Stimulated activated CD8-positive, alpha-beta memory T cell treated with anti-CD3 and anti-CD28 coated beads, Interleukin-4, amount 100 ng/mL, for 4 hours (primary cell): ENCODE measurements at regions not wholly inside any gene's neighbourhood (a gene's known extent, or its start where the extent isn't known, plus 50 kb on each side); places are given as distances from the start of the nearest gene placed in this dataset.
"Not testable (repeated sequence)": the region's sequence is repeated elsewhere in the genome, so short reads cannot be mapped to it uniquely, and the experiment has no call there.

Experiments used
- DNase-seq, 2 donors: peaks; one replicate each; pipeline ENCODE4 v3.0.0-alpha.2; 2020; ENCODE audit warnings: low read depth in 2 of 2, low spot score in 1 of 2

- not testable (repeated sequence) for DNase-seq
Measured at GRCh38 chr9:67708109-67708508, 150.6 kb upstream of the ANKRD20A1 start.

GRCh38 chr9:67711429-67711828 is 147.3 kb upstream of the ANKRD20A1 start:
- DNase-seq, result not testable (repeated sequence)

- DNase-seq, result not testable (repeated sequence)
Measured at GRCh38 chr9:67711931-67712330, 146.8 kb upstream of the ANKRD20A1 start.

DNA sequence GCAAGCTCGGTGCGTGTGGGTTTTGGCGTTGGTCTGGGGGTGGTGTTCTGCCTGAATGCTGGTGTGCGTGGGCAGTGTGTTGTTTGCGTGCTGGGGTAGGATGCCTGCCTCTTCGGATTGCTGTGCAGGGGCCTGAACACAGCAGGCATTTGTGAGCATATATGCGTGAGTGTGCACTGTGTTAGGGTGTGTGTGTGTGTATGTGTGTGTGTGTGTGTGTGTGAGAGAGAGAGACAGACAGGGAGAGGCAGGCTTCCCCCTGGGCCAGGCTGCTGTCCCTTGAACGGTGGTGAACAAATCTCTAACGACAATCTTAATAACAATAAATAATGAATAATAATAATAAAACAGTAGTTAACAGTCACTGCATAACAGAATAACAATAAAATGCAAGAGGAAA is 145.8 kb upstream of the ANKRD20A1 start:
- DNase-seq, result not testable (repeated sequence)

GRCh38 chr9:67717830-67718388 is 140.8 kb upstream of the ANKRD20A1 start:
- DNase-seq, result peak in 1 of 2 donors; percentile 20

DNA sequence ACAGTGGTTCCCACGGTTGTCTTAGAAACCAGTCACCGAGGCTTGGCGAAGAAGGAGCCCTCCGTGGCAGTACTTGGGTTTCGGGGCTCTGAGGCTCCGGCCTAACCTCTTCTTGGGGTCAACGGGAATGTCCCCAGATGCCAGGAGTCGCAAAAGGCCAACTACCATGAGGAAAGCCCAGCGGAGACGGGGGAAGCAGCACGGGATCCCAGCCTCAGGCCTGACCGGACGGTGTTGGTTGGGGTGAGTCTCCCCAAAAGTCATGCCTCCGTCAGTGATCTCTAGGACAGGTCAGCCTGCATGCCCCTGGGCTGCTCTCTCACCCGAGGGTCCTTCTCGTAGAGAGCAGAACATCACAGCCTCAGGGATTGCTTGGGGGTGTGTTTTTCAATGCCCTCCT is 138.2 kb upstream of the ANKRD20A1 start:
- not testable (repeated sequence) for DNase-seq

GRCh38 chr9:67722460-67723090 is 136.2 kb upstream of the ANKRD20A1 start:
- not testable (repeated sequence) for DNase-seq

DNA sequence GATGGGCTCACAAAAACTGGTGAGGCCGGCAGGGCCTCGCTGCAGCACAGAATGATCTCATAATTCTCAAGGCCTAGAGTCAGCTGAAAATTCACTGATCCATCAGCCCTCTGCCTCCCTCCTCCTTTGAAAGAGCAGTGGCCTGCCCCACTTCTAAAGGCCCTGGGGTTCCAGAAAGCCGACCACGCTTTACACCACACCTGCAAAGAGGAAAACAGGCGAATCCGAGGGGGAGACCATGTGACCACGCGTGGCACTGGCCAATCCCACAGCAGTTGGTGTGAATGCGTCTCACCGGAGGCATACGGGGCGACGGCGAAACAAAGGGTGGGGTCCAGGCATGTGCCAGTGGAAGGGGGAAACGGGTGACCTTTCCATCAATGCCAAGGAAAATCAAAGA is 135.5 kb upstream of the ANKRD20A1 start:
- not testable (repeated sequence) for DNase-seq

GRCh38 chr9:67724885-67725284 is 133.8 kb upstream of the ANKRD20A1 start:
- DNase-seq, result not testable (repeated sequence)

DNA sequence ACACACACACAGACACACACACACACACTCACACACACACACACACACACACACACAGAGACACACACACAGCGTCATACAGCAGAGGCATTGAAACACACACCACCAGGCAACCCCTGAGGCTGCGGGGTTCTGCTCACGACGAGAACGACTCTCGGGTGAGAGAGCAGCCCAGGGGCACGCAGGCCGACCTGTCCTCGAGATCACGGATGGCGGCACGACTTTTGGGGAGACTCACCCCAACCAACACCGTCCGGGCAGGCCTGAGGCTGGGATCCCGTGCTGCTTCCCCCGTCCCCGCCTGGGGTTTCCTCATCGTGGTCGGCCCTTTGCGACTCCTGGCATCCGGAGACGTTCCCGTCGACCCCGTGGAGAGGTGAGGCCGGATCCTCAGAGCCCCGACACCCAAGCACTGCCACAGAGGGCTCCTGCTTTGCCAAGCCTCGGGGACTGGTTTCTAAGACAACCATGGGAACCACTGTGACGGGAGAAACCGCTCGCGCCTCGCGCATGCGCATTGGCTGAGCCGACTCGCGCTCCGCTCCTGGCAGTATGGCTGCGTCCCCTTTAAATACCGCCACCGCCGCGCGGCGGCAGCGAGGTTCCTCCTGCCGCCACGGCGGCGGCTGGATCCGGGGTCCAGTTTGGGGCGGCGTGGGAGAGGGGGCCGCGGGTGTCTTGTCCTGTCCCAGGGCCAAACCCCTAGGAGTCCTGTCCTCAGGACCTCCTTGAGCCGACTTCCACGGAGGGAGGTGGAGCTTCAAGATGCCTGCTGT is 132.3 kb upstream of the ANKRD20A1 start:
- DNase-seq, result not testable (repeated sequence)

- DNase-seq, result not testable (repeated sequence)
Measured at GRCh38 chr9:67763133-67763532, 95.6 kb upstream of the ANKRD20A1 start.

GRCh38 chr9:67771807-67772206 is 86.9 kb upstream of the ANKRD20A1 start:
- not testable (repeated sequence) for DNase-seq

DNA sequence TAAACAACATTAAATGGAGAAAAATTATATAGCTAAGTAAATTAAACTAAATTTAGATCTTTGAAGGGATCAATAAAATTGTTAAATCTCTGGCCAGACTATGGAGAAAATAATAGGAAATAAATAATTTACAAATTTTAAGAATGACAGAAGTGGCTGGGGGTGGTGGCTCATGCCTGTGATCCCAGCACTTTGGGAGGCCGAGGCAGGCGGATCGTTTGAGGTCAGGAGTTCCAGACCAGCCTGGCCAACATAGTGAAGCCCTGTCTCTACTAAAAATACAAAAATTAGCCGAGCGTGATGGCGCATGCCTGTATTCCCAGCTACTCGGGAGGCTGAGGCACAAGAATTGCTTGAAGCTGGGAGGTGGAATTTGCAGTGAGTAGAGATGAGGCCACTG is 58.6 kb upstream of the ANKRD20A1 start:
- not testable (repeated sequence) for DNase-seq
